Naive B cell (primary cell): ENCODE measurements at regions not wholly inside any gene's neighbourhood (a gene's known extent, or its start where the extent isn't known, plus 50 kb on each side); places are given as distances from the start of the nearest gene placed in this dataset.

Experiments
- ATAC-seq, 2 donors: fragments of 150-1000 bp; cut with Tn5 transposase; 2 replicates each; pipeline ENCODE4 v1.10.0; 2021; ENCODE audit warnings: low read depth in 2 of 2, mild to moderate bottlenecking in 2 of 2, moderate library complexity in 2 of 2
- DNase-seq: peaks from one replicate; pipeline ENCODE4 v3.0.0; 2022
- H3K27ac Mint-ChIP-seq, 6 donors: one replicate each; pipeline ENCODE4 v1.8.0; 2020 to 2022; ENCODE audit warnings: mild to moderate bottlenecking in 6 of 6, mixed read lengths in 6 of 6, moderate library complexity in 5 of 6, inconsistent platforms in 2 of 6
- H3K27me3 Mint-ChIP-seq, 3 donors: one replicate each; pipeline ENCODE4 v1.8.0; 2021 to 2022; ENCODE audit warnings: mixed read lengths in 3 of 3, mild to moderate bottlenecking in 1 of 3
- H3K36me3 Mint-ChIP-seq, 2 donors: one replicate each; pipeline ENCODE4 v1.8.0; 2020 to 2022; ENCODE audit warnings: mixed read lengths in 2 of 2, inconsistent platforms in 1 of 2, mild to moderate bottlenecking in 1 of 2
- H3K4me1 Mint-ChIP-seq, 3 donors: one replicate each; pipeline ENCODE4 v1.8.0; 2020 to 2022; ENCODE audit warnings: mixed read lengths in 3 of 3, inconsistent platforms in 1 of 3, mild to moderate bottlenecking in 1 of 3, moderate library complexity in 1 of 3
- H3K4me3 Mint-ChIP-seq, 8 donors: one replicate each; pipeline ENCODE4 v1.8.0; 2020 to 2022; ENCODE audit warnings: mild to moderate bottlenecking in 8 of 8, mixed read lengths in 8 of 8, moderate library complexity in 8 of 8, inconsistent platforms in 2 of 8
- H3K9me3 Mint-ChIP-seq, 7 donors: one replicate each; pipeline ENCODE4 v1.8.0; 2020 to 2022; ENCODE audit warnings: mixed read lengths in 7 of 7, mild to moderate bottlenecking in 5 of 7, inconsistent platforms in 2 of 7, moderate library complexity in 1 of 7

DNA sequence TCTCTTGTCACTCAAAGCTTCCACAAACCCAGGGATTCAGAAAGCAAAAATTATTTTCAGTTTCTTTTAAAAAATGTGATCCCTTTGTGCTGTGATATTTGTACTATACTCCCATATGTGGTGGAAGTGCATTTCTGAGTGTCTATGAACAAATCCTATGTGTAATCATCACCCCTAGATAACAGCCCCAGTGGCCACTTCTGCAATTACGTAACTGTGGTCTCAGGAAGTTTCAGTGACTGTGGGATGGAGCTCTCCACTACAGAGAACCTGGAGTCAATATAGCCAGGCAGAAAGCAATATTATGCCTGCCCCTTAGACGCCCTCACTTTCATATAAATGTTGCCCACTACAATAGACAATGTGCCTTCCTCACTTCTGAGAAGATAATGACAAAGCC lies 1101.7 kb upstream of the GHITM start:
- no peak for DNase-seq
- H3K27ac Mint-ChIP-seq = no peak overlapping the region
- no peaks in the 10 kb centered on the region for H3K36me3 Mint-ChIP-seq
- no peaks in the 10 kb centered on the region for H3K27me3 Mint-ChIP-seq
- ATAC-seq = no peak
- peaks cover 0 to 13% (median 4%) of the 10 kb centered on the region in 7 donors for H3K9me3 Mint-ChIP-seq
- H3K4me1 Mint-ChIP-seq = no peaks in the 10 kb centered on the region
- H3K4me3 Mint-ChIP-seq = no peak overlapping the region

DNA sequence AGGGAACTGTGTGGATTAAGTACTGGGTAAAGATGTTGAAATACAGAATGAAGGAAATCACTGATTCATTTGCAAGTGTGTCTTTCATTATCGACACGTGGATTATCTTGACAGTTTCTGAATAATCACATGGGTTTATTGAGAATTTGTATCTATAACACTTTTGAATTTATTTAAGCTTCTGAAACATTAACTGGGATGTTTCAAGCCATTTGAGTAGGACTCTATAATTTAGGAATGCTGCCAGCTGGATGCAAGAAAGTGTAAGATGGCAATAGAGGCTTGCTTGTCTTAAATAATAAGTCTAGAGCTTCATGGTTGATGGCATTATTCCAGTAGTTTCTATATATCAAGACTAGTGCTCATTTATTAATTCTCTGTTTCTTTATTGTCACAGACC lies 1100.7 kb upstream of the GHITM start:
- H3K4me1 Mint-ChIP-seq = no peaks in the 10 kb centered on the region
- H3K27ac Mint-ChIP-seq = no peak overlapping the region
- no peak overlapping the region for H3K4me3 Mint-ChIP-seq
- no peaks in the 10 kb centered on the region for H3K36me3 Mint-ChIP-seq
- H3K9me3 Mint-ChIP-seq = peaks cover 0 to 13% (median 4%) of the 10 kb centered on the region in 7 donors
- DNase-seq = no peak
- H3K27me3 Mint-ChIP-seq = no peaks in the 10 kb centered on the region
- no peak for ATAC-seq

- Mint-ChIP-seq H3K4me3 (no peak overlapping the region), H3K27me3 (no peaks in the 10 kb centered on the region), H3K27ac (no peak overlapping the region), H3K9me3 (peaks cover 0 to 4% (median under 1%) of the 10 kb centered on the region in 7 donors), H3K4me1 (no peaks in the 10 kb centered on the region), H3K36me3 (no peaks in the 10 kb centered on the region)
- DNase-seq = no peak
- ATAC-seq = no peak
Measured at GRCh38 chr10:83045731-83046130, 1093.6 kb upstream of the GHITM start.

DNA sequence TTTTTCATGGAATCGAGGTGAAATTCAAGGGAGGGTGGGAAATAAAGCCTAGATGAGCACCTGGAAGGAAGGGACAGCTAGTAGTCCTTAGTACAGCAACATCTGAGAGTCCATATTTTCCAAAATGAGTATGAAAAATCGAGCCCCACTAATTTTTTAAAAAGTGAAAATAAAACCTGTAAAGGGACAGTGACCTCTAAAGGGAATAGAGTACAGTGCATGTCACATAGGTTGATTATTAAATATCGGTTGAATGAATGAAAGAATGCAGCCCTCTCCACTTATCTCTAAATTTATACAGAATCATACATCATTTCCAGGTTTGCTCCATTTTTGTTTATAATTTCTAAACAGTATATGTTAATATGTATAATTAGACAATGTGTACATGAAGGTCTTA lies 1088.5 kb upstream of the GHITM start:
- no peak for ATAC-seq
- no peak overlapping the region for H3K4me3 Mint-ChIP-seq
- no peaks in the 10 kb centered on the region for H3K4me1 Mint-ChIP-seq

GRCh38 chr10:83062871-83063270 lies 1076.4 kb upstream of the GHITM start:
- no peaks in the 10 kb centered on the region for H3K27me3 Mint-ChIP-seq
- ATAC-seq = no peak
- no peak overlapping the region for H3K27ac Mint-ChIP-seq
- no peaks in the 10 kb centered on the region for H3K4me1 Mint-ChIP-seq
- no peak overlapping the region for H3K4me3 Mint-ChIP-seq
- peaks cover 0 to 8% of the 10 kb centered on the region in 2 donors for H3K36me3 Mint-ChIP-seq
- peaks cover 0 to 12% (median 9%) of the 10 kb centered on the region in 7 donors for H3K9me3 Mint-ChIP-seq
- no peak for DNase-seq

More for the DNA sequence above, 1088.5 kb upstream of the GHITM start:
- H3K9me3 Mint-ChIP-seq = peaks cover 0 to 8% (median 0%) of the 10 kb centered on the region in 7 donors
- no peak for DNase-seq
- H3K36me3 Mint-ChIP-seq = no peaks in the 10 kb centered on the region
- no peaks in the 10 kb centered on the region for H3K27me3 Mint-ChIP-seq
- H3K27ac Mint-ChIP-seq = no peak overlapping the region

GRCh38 chr10:83073472-83073871 lies 1065.8 kb upstream of the GHITM start:
- ATAC-seq (no peak), DNase-seq (no peak)
- H3K4me1 Mint-ChIP-seq = no peaks in the 10 kb centered on the region
- H3K36me3 Mint-ChIP-seq = no peaks in the 10 kb centered on the region
- no peak overlapping the region for H3K4me3 Mint-ChIP-seq
- H3K9me3 Mint-ChIP-seq = peaks cover 0 to 5% (median 3%) of the 10 kb centered on the region in 7 donors
- H3K27ac Mint-ChIP-seq = no peak overlapping the region
- H3K27me3 Mint-ChIP-seq = no peaks in the 10 kb centered on the region

GRCh38 chr10:83075016-83075814 lies 1064.1 kb upstream of the GHITM start:
- no peak overlapping the region for H3K4me3 Mint-ChIP-seq
- H3K9me3 Mint-ChIP-seq = peaks cover 0 to 9% (median 4%) of the 10 kb centered on the region in 7 donors
- H3K27me3 Mint-ChIP-seq = no peaks in the 10 kb centered on the region
- ATAC-seq (no peak), DNase-seq (no peak)
- H3K4me1 Mint-ChIP-seq = no peaks in the 10 kb centered on the region
- H3K27ac Mint-ChIP-seq = no peak overlapping the region
- H3K36me3 Mint-ChIP-seq = no peaks in the 10 kb centered on the region

GRCh38 chr10:83075815-83076355 lies 1063.4 kb upstream of the GHITM start:
- H3K36me3 Mint-ChIP-seq = no peaks in the 10 kb centered on the region
- no peak for ATAC-seq
- no peaks in the 10 kb centered on the region for H3K27me3 Mint-ChIP-seq
- peaks cover 0 to 9% (median 4%) of the 10 kb centered on the region in 7 donors for H3K9me3 Mint-ChIP-seq
- no peak overlapping the region for H3K4me3 Mint-ChIP-seq
- H3K4me1 Mint-ChIP-seq = no peaks in the 10 kb centered on the region
- H3K27ac Mint-ChIP-seq = no peak overlapping the region
- DNase-seq = no peak

- Mint-ChIP-seq H3K4me1 (no peaks in the 10 kb centered on the region), H3K27ac (no peak overlapping the region), H3K27me3 (no peaks in the 10 kb centered on the region), H3K4me3 (no peak overlapping the region), H3K36me3 (no peaks in the 10 kb centered on the region), H3K9me3 (peaks cover 0 to 9% (median 4%) of the 10 kb centered on the region in 7 donors)
- DNase-seq (no peak), ATAC-seq (no peak)
Measured at GRCh38 chr10:83076443-83076842, 1062.9 kb upstream of the GHITM start.

GRCh38 chr10:83078160-83078559 lies 1061.1 kb upstream of the GHITM start:
- ATAC-seq (no peak), DNase-seq (no peak)
- Mint-ChIP-seq H3K27ac (peak overlapping the region in 1 of 6 donors; percentile 16), H3K4me1 (no peaks in the 10 kb centered on the region), H3K27me3 (no peaks in the 10 kb centered on the region), H3K4me3 (no peak overlapping the region), H3K36me3 (no peaks in the 10 kb centered on the region), H3K9me3 (peaks cover 0 to 18% (median 3%) of the 10 kb centered on the region in 7 donors)

DNA sequence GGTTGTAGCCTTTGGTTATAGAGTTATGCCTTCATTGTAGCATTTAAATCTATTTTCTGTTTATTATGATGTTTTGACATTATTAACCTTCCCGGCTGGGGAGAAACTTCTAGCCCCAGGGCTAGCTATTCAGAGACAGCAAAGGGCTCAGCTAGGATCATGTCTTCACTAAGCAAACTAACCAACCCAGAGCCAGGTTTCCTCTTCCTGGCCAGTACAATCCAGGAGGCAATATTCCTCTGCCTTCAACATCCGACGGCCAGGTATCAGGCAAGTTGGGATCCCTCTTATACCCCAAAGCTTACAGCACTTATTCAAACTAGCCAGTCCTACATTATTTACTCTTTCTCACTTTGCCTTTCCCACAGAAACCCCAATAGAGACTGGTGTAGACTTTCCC lies 1060.7 kb upstream of the GHITM start:
- Mint-ChIP-seq H3K27ac (no peak overlapping the region), H3K4me3 (no peak overlapping the region), H3K4me1 (no peaks in the 10 kb centered on the region), H3K9me3 (peaks cover 0 to 19% (median 4%) of the 10 kb centered on the region in 7 donors), H3K27me3 (no peaks in the 10 kb centered on the region), H3K36me3 (no peaks in the 10 kb centered on the region)
- ATAC-seq (no peak), DNase-seq (no peak)

DNA sequence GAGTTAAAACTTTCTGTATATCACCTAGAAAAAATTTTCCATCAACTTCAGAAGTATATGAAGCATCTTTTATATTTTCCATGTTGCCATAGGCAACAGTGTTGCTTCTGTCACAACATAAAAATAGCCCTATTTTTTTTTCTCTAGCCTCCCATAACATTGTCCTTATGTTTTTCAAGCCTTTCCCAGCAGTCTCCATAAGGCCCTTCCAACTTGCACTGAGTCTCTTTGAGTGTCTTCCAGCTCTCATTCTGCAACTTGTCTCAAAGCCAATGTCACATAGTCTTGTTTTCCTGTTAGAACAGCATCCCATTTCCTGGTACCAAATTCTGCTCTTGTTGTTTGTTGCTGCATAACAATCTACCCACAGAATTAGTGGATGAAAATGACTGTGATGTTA lies 1055.5 kb upstream of the GHITM start:
- Mint-ChIP-seq H3K27ac (no peak overlapping the region), H3K36me3 (no peaks in the 10 kb centered on the region), H3K4me3 (no peak overlapping the region), H3K27me3 (no peaks in the 10 kb centered on the region), H3K9me3 (peaks cover 0 to 17% (median 6%) of the 10 kb centered on the region in 7 donors), H3K4me1 (no peaks in the 10 kb centered on the region)
- DNase-seq = no peak
- no peak for ATAC-seq

- no peaks in the 10 kb centered on the region for H3K4me1 Mint-ChIP-seq
- H3K9me3 Mint-ChIP-seq = peaks cover 0 to 16% (median 0%) of the 10 kb centered on the region in 7 donors
- H3K27ac Mint-ChIP-seq = no peak overlapping the region
- DNase-seq (no peak), ATAC-seq (no peak)
- no peak overlapping the region for H3K4me3 Mint-ChIP-seq
- H3K36me3 Mint-ChIP-seq = no peaks in the 10 kb centered on the region
- no peaks in the 10 kb centered on the region for H3K27me3 Mint-ChIP-seq
Measured at GRCh38 chr10:83089335-83089734, 1050.0 kb upstream of the GHITM start.

DNA sequence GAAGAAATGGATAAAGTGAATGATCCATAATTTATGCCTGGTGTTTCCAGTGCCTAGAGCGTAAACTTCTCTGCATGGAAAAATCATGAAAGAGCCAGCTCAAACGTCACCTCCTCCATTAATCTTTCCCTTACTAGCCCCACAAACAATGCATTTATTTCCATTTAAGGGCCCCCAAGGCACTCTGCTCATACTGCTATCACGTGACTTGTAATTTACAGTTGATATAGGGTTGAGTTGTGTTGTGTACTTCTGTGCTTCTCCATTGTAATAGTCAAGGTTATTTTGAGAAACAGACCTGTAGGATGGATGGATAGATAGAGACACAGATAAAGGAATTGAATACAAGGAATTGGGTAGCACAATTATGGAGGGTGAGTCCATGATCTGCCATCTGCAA lies 1034.7 kb upstream of the GHITM start:
- Mint-ChIP-seq H3K4me1 (no peaks in the 10 kb centered on the region), H3K27ac (no peak overlapping the region), H3K36me3 (no peaks in the 10 kb centered on the region), H3K27me3 (no peaks in the 10 kb centered on the region), H3K4me3 (no peak overlapping the region), H3K9me3 (peaks cover 0 to 9% (median 6%) of the 10 kb centered on the region in 7 donors)
- ATAC-seq = no peak
- no peak for DNase-seq
